ENCODE measurements at regions not wholly inside any gene's neighbourhood (a gene's known extent, or its start where the extent isn't known, plus 50 kb on each side); places are given as distances from the start of the nearest gene placed in this dataset.

DNA sequence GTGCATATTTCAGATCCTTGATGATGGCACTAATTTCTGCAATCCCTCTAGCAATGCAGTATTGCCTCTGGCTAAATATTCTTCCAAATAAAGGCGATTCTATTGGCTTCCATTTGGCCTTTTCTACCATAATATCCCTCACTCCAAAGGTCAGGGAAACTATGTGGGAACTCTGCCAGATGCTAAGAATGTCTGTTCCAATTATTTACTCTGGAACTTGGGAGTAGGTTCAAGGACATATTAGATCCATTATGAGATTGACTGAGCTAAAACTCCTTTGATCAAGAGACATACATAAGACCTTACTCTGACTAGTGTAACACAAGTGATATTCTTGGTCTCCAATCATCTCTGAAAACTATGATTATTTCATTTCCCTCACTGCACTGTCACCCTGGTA is 674.5 kb upstream of the NECTIN3 start (continued):
- TF ChIP-seq NFYB (IDR thresholded peaks at IDR 0.05; ENCODE audit: insufficient read depth, low read depth, low read length): no peak

DNA sequence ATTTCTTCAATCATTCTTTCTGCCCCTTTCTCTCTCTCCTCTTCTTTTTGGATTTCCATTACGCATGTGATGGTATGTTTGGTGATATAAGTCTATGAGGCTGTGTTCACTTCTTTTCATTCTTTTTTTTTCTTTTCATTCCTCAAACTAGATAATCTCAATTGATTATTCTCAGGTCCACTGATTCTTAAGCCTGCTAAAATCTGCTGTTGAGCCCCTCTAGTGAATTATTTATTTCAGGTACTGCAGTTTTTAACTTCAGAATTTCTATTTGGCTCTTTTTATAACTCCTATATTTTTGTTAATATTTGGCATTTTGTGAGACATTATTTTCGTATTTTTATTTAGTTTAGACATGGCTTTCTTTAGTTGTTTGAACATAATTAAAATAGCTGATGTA is 671.3 kb upstream of the NECTIN3 start:
- H3K9me3 ChIP-seq (replicated peaks; ENCODE audit: control insufficient read depth, insufficient read depth, low read length): no peaks in the 10 kb centered on the region
- CTCF ChIA-PET: no interaction called here
- DNase-seq (ENCODE audit: low read depth, low spot score): no peak
- no peak overlapping the region for H3K27ac ChIP-seq (ENCODE audit: control insufficient read depth, insufficient read depth)
- no peaks in the 10 kb centered on the region for H3K4me1 ChIP-seq (ENCODE audit: control insufficient read depth, insufficient read depth, low read length)
- no peak overlapping the region for H3K4me3 ChIP-seq
- in situ Hi-C loops (cut with MboI) (no loop called here), intact Hi-C loops (cut with micrococcal nuclease; ENCODE audit: unreplicated experiment) (no loop called here)
- no peak overlapping the region for H3K9ac ChIP-seq (ENCODE audit: control insufficient read depth, insufficient read depth, low read length)
- POLR2A ChIA-PET: no interaction called here
- H4K20me1 ChIP-seq (ENCODE audit: control insufficient read depth, insufficient read depth): no peaks in the 10 kb centered on the region
- ATAC-seq: no peak
- no peak overlapping the region for H3K4me2 ChIP-seq (ENCODE audit: control insufficient read depth, insufficient read depth)
- 2% methylated on average over 2 of the region's 2 CpGs for WGBS (ENCODE audit: insufficient coverage, insufficient replicate concordance, low lambda C conversion rate, missing lambda C conversion rate)
- H3K27me3 ChIP-seq (replicated peaks in 1 of 2; ENCODE audit: control insufficient read depth in 2 of 2, insufficient read depth in 2 of 2, low read length in 1 of 2): no peaks in the 10 kb centered on the region
- BruUV-seq (replicated peaks): no TSS peak
- RAD21 ChIA-PET (ENCODE audit: unreplicated experiment): no interaction called here
- no peaks in the 10 kb centered on the region for H3K79me2 ChIP-seq (ENCODE audit: control insufficient read depth, insufficient read depth, low read length)
- SMC1A ChIA-PET (ENCODE audit: uncharacterized antibody, unreplicated experiment): interaction anchor here (0.6 kb wide), 1 partner anchor 16 kb away, joined by 3 read pairs; no protein-coding TSS in a partner anchor
- no peak for FAIRE-seq
- H3K36me3 ChIP-seq (ENCODE audit: control insufficient read depth in 2 of 2, insufficient read depth in 2 of 2, low read length in 1 of 2): no peaks in the 10 kb centered on the region
- no peak overlapping the region for H2AFZ ChIP-seq (ENCODE audit: control insufficient read depth, low read depth, low read length)
- no peak for TF ChIP-seq SMAD5 (IDR thresholded peaks at IDR 0.05; ENCODE audit: low read depth)
- TF ChIP-seq, protein P1, sequence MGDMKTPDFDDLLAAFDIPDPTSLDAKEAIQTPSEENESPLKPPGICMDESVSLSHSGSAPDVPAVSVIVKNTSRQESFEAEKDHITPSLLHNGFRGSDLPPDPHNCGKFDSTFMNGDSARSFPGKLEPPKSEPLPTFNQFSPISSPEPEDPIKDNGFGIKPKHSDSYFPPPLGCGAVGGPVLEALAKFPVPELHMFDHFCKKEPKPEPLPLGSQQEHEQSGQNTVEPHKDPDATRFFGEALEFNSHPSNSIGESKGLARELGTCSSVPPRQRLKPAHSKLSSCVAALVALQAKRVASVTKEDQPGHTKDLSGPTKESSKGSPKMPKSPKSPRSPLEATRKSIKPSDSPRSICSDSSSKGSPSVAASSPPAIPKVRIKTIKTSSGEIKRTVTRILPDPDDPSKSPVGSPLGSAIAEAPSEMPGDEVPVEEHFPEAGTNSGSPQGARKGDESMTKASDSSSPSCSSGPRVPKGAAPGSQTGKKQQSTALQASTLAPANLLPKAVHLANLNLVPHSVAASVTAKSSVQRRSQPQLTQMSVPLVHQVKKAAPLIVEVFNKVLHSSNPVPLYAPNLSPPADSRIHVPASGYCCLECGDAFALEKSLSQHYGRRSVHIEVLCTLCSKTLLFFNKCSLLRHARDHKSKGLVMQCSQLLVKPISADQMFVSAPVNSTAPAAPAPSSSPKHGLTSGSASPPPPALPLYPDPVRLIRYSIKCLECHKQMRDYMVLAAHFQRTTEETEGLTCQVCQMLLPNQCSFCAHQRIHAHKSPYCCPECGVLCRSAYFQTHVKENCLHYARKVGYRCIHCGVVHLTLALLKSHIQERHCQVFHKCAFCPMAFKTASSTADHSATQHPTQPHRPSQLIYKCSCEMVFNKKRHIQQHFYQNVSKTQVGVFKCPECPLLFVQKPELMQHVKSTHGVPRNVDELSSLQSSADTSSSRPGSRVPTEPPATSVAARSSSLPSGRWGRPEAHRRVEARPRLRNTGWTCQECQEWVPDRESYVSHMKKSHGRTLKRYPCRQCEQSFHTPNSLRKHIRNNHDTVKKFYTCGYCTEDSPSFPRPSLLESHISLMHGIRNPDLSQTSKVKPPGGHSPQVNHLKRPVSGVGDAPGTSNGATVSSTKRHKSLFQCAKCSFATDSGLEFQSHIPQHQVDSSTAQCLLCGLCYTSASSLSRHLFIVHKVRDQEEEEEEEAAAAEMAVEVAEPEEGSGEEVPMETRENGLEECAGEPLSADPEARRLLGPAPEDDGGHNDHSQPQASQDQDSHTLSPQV (IDR thresholded peaks at IDR 0.05): no peak
- no peak for TF ChIP-seq STAT1 (conservative IDR thresholded peaks at IDR 0.05)
- TF ChIP-seq E4F1 (IDR thresholded peaks at IDR 0.05; ENCODE audit: borderline replicate concordance, partially characterized antibody): no peak
- TF ChIP-seq ESRRA (IDR thresholded peaks at IDR 0.05; ENCODE audit: low read length): no peak
- no peak for TF ChIP-seq SREBF2 (IDR thresholded peaks at IDR 0.05; ENCODE audit: low read length)
- TF ChIP-seq DPF2 (IDR thresholded peaks at IDR 0.05): no peak
- TF ChIP-seq MEF2B (IDR thresholded peaks at IDR 0.05; ENCODE audit: partially characterized antibody, poor library complexity, severe bottlenecking): no peak
- TF ChIP-seq, protein P2, sequence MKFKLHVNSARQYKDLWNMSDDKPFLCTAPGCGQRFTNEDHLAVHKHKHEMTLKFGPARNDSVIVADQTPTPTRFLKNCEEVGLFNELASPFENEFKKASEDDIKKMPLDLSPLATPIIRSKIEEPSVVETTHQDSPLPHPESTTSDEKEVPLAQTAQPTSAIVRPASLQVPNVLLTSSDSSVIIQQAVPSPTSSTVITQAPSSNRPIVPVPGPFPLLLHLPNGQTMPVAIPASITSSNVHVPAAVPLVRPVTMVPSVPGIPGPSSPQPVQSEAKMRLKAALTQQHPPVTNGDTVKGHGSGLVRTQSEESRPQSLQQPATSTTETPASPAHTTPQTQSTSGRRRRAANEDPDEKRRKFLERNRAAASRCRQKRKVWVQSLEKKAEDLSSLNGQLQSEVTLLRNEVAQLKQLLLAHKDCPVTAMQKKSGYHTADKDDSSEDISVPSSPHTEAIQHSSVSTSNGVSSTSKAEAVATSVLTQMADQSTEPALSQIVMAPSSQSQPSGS (IDR thresholded peaks at IDR 0.05; ENCODE audit: low read length): no peak
- TF ChIP-seq EED (IDR thresholded peaks at IDR 0.05; ENCODE audit: low read depth): no peak
- TF ChIP-seq RCOR1 (conservative IDR thresholded peaks at IDR 0.05; ENCODE audit: low read depth, low read length): no peak
- TF ChIP-seq KDM1A (IDR thresholded peaks at IDR 0.05; ENCODE audit: borderline replicate concordance): no peak
- no peak for TF ChIP-seq TBL1XR1 (IDR thresholded peaks at IDR 0.05; ENCODE audit: low read depth, low read length)

Measured in GM12878 (cell line).